Keratinocyte (primary cell): ENCODE measurements at regions not wholly inside any gene's neighbourhood (a gene's known extent, or its start where the extent isn't known, plus 50 kb on each side); places are given as distances from the start of the nearest gene placed in this dataset.
"Not testable (repeated sequence)": the region's sequence is repeated elsewhere in the genome, so short reads cannot be mapped to it uniquely, and the experiment has no call there.

Experiments used
- CTCF ChIP-seq, 3 experiments: IDR thresholded peaks in 1 of 3; conservative IDR thresholded peaks in 1 of 3; optimal IDR thresholded peaks in 1 of 3; 2 replicates in 2 of 3; 3 replicates in 1 of 3; pipeline versions ENCODE3 to v1.5.1; 2011; ENCODE audit warnings: low read length in 3 of 3, mild to moderate bottlenecking in 3 of 3, moderate library complexity in 2 of 3, control low read depth in 1 of 3, inconsistent platforms in 1 of 3; ENCODE audit not compliant: insufficient read depth in 2 of 3; ENCODE audit errors: extremely low read depth in 1 of 3
- EZH2 ChIP-seq: IDR thresholded peaks from one replicate; pipeline ENCODE4 v1.6.1; 2012; ENCODE audit warnings: inconsistent platforms, mild to moderate bottlenecking, low read length, moderate library complexity

- not testable (repeated sequence) for TF ChIP-seq CTCF (optimal IDR thresholded peaks at IDR 0.05 in 1 of 3, IDR thresholded peaks at IDR 0.05 in 1 of 3, conservative IDR thresholded peaks at IDR 0.05 in 1 of 3; ENCODE audit: extremely low read depth in 1 of 3, insufficient read depth in 2 of 3, low read length in 3 of 3); EZH2
Observed at GRCh38 chr15:101967364-101967763, 155.4 kb downstream of the OR4F15 start.
